Liver (tissue), 3 donors: ENCODE measurements at regions not wholly inside any gene's neighbourhood (a gene's known extent, or its start where the extent isn't known, plus 50 kb on each side); places are given as distances from the start of the nearest gene placed in this dataset.

Source experiments
- ATF3 ChIP-seq: IDR thresholded peaks from 2 replicates; pipeline ENCODE4 v1.6.1; 2016; ENCODE audit warnings: antibody characterized with exemption
- CTCF ChIP-seq: fragments of 150-350 bp; IDR thresholded peaks from 2 replicates; pipeline ENCODE4 v1.5.1; 2017; ENCODE audit warnings: improper control_type of control experiment, low read depth, low read length; ENCODE audit not compliant: missing input control
- EGR1 ChIP-seq, 2 donors: IDR thresholded peaks; 2 replicates each; pipeline ENCODE4 v1.6.1; 2016 to 2018; ENCODE audit warnings: antibody characterized with exemption in 2 of 2, low read depth in 2 of 2
- FOXA1 ChIP-seq: IDR thresholded peaks from 2 replicates; pipeline ENCODE4 v1.6.1; 2016; ENCODE audit warnings: antibody characterized with exemption
- GABPA ChIP-seq, 2 donors: IDR thresholded peaks in 1 of 2; conservative IDR thresholded peaks in 1 of 2; 2 replicates each; pipeline ENCODE4 v1.6.1; 2016; ENCODE audit warnings: antibody characterized with exemption in 2 of 2, mild to moderate bottlenecking in 1 of 2, moderate library complexity in 1 of 2
- HNF4A ChIP-seq, 2 donors: conservative IDR thresholded peaks; 2 replicates each; pipeline ENCODE4 v1.6.1; 2016; ENCODE audit warnings: antibody characterized with exemption in 2 of 2, mild to moderate bottlenecking in 2 of 2
- MAX ChIP-seq: IDR thresholded peaks from 2 replicates; pipeline ENCODE4 v1.6.1; 2016; ENCODE audit warnings: antibody characterized with exemption
- RAD21 ChIP-seq, 2 donors: IDR thresholded peaks; 2 replicates each; pipeline ENCODE4 v1.6.1; 2016; ENCODE audit warnings: antibody characterized with exemption in 2 of 2, mild to moderate bottlenecking in 2 of 2
- REST ChIP-seq: IDR thresholded peaks from 2 replicates; pipeline ENCODE4 v1.6.1; 2016; ENCODE audit warnings: antibody characterized with exemption, mild to moderate bottlenecking
- SP1 ChIP-seq: IDR thresholded peaks from 2 replicates; pipeline ENCODE4 v1.6.1; 2018; ENCODE audit warnings: antibody characterized with exemption, mild to moderate bottlenecking
- TAF1 ChIP-seq: conservative IDR thresholded peaks from 2 replicates; pipeline ENCODE4 v1.6.1; 2016; ENCODE audit warnings: antibody characterized with exemption, mild to moderate bottlenecking
- YY1 ChIP-seq: IDR thresholded peaks from 2 replicates; pipeline ENCODE4 v1.6.1; 2016; ENCODE audit warnings: antibody characterized with exemption, mild to moderate bottlenecking
- ZBTB33 ChIP-seq: IDR thresholded peaks from 2 replicates; pipeline ENCODE4 v1.6.1; 2016; ENCODE audit warnings: antibody characterized with exemption
- donor health status: healthy.
- donor health status: healthy.

GRCh38 chr14:43132441-43132840 lies 1374.6 kb downstream of the FSCB start:
- TF ChIP-seq RAD21 (IDR thresholded peaks at IDR 0.05), result no peak
- no peak for TF ChIP-seq FOXA1
- no peak for TF ChIP-seq EGR1 (IDR thresholded peaks at IDR 0.05; ENCODE audit: low read depth in 2 of 2)
- no peak for TF ChIP-seq CTCF
- no peak for TF ChIP-seq REST
- TF ChIP-seq MAX, result no peak
- TF ChIP-seq TAF1, result no peak
- no peak for TF ChIP-seq YY1
- TF ChIP-seq ATF3, result no peak
- TF ChIP-seq GABPA (IDR thresholded peaks at IDR 0.05 in 1 of 2, conservative IDR thresholded peaks at IDR 0.05 in 1 of 2), result no peak
- no peak for TF ChIP-seq HNF4A (conservative IDR thresholded peaks at IDR 0.05)
- TF ChIP-seq ZBTB33, result no peak
- TF ChIP-seq SP1, result no peak
